Keratinocyte (primary cell): ENCODE measurements at regions not wholly inside any gene's neighbourhood (a gene's known extent, or its start where the extent isn't known, plus 50 kb on each side); places are given as distances from the start of the nearest gene placed in this dataset.

Experiments
- DNase-seq: peaks from one replicate; pipeline ENCODE4 v3.0.0-alpha.2; 2011; ENCODE audit warnings: low read depth, missing footprints, low spot score
- FAIRE-seq: peaks from 2 replicates; lab custom pipeline; 2011; peaks lifted over from hg19 to GRCh38; lab: Jason Lieb, UNC
- H2AFZ ChIP-seq: 2 replicates; pipeline ENCODE4 v1.6.0; 2012; ENCODE audit warnings: low read length, control low read depth, inconsistent platforms; ENCODE audit not compliant: control insufficient read depth
- H3K27ac ChIP-seq: 2 replicates; pipeline ENCODE4 v1.5.1; 2011; ENCODE audit warnings: low read length; ENCODE audit not compliant: control insufficient read depth, insufficient read depth
- H3K27me3 ChIP-seq: 3 replicates; pipeline ENCODE4 v1.6.0; 2011; ENCODE audit warnings: low read length; ENCODE audit not compliant: control insufficient read depth, insufficient read depth; ENCODE audit errors: extremely low read depth
- H3K36me3 ChIP-seq, 2 experiments: 2 replicates in 1 of 2; 3 replicates in 1 of 2; pipeline ENCODE4 v1.5.1; 2011; ENCODE audit warnings: low read length in 2 of 2, mild to moderate bottlenecking in 1 of 2; ENCODE audit not compliant: control insufficient read depth in 2 of 2, insufficient read depth in 2 of 2; ENCODE audit errors: extremely low read depth in 1 of 2
- H3K4me1 ChIP-seq: 3 replicates; pipeline ENCODE4 v1.5.1; 2011; ENCODE audit warnings: low read length; ENCODE audit not compliant: control insufficient read depth, insufficient read depth; ENCODE audit errors: extremely low read depth
- H3K4me2 ChIP-seq: 3 replicates; pipeline ENCODE4 v1.6.0; 2011; ENCODE audit warnings: low read depth, low read length; ENCODE audit not compliant: control insufficient read depth, insufficient read depth; ENCODE audit errors: extremely low read depth
- H3K4me3 ChIP-seq, 3 experiments: fragments of 200-600 bp in 1 of 3; sonication (generic) in 1 of 3; 2 replicates in 2 of 3; 3 replicates in 1 of 3; pipeline ENCODE4 v1.5.1; 2011 to 2016; ENCODE audit warnings: low read length in 3 of 3, mild to moderate bottlenecking in 3 of 3, control low read depth in 2 of 3, inconsistent platforms in 1 of 3, low read depth in 1 of 3, mixed read lengths in 1 of 3, mixed run types in 1 of 3, moderate library complexity in 1 of 3; ENCODE audit not compliant: control insufficient read depth in 2 of 3, insufficient read depth in 2 of 3; ENCODE audit errors: extremely low read depth in 1 of 3
- H3K79me2 ChIP-seq: 2 replicates; pipeline ENCODE4 v1.6.0; 2012; ENCODE audit warnings: low read length; ENCODE audit not compliant: control insufficient read depth, insufficient read depth
- H3K9ac ChIP-seq: 3 replicates; pipeline ENCODE4 v1.6.0; 2011; ENCODE audit warnings: low read length; ENCODE audit not compliant: control insufficient read depth, insufficient read depth; ENCODE audit errors: extremely low read depth
- H3K9me1 ChIP-seq: 3 replicates; pipeline ENCODE4 v1.6.0; 2011; ENCODE audit warnings: low read length; ENCODE audit not compliant: control insufficient read depth, insufficient read depth; ENCODE audit errors: extremely low read depth
- H3K9me3 ChIP-seq: 2 replicates; pipeline ENCODE4 v1.5.1; 2012; ENCODE audit warnings: low read depth, low read length; ENCODE audit not compliant: control insufficient read depth
- H4K20me1 ChIP-seq: 3 replicates; pipeline ENCODE4 v1.6.0; 2011; ENCODE audit warnings: low read length; ENCODE audit not compliant: control insufficient read depth, insufficient read depth; ENCODE audit errors: extremely low read depth
- CTCF ChIP-seq, 3 experiments: IDR thresholded peaks in 1 of 3; conservative IDR thresholded peaks in 1 of 3; optimal IDR thresholded peaks in 1 of 3; 2 replicates in 2 of 3; 3 replicates in 1 of 3; pipeline versions ENCODE3 to v1.5.1; 2011; ENCODE audit warnings: low read length in 3 of 3, mild to moderate bottlenecking in 3 of 3, moderate library complexity in 2 of 3, control low read depth in 1 of 3, inconsistent platforms in 1 of 3; ENCODE audit not compliant: insufficient read depth in 2 of 3; ENCODE audit errors: extremely low read depth in 1 of 3
- EZH2 ChIP-seq: IDR thresholded peaks from one replicate; pipeline ENCODE4 v1.6.1; 2012; ENCODE audit warnings: inconsistent platforms, mild to moderate bottlenecking, low read length, moderate library complexity
- dilution Hi-C: fragments of 300-500 bp; cut with MboI; formaldehyde crosslinking; loops from one replicate; pipeline ENCODE4 v1.7.0; 2020; ENCODE audit warnings: low sequenced_read_pairs; ENCODE audit not compliant: extremely low pct_ligation_motif_present

DNA sequence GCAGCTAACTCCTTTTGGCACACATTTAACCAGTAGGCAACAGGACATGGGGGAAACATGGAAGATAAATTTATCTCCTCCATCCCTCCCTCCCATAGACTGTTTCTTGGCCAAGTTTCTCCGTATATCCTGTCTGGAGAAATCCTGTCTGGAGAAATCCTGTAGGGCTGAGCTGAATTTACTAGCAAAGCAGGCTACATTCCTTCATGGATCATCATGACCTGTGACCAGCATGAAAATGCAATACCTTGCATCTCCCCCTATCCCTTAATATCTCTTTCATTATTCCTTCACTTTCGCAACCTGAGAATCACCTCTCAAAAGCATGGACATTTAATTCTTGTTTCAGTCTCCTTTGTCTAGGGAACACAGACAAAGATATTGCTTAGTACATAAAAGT is 379.1 kb downstream of the PSAT1 start:
- DNase-seq (no peak), FAIRE-seq (no peak)
- Histone ChIP-seq H3K9me1 (no peaks in the 10 kb centered on the region), H2AFZ (no peak overlapping the region), H3K4me3 (no peak overlapping the region), H3K36me3 (no peaks in the 10 kb centered on the region), H3K9me3 (no peaks in the 10 kb centered on the region), H3K9ac (no peak overlapping the region), H3K79me2 (no peaks in the 10 kb centered on the region), H4K20me1 (no peaks in the 10 kb centered on the region), H3K4me1 (no peaks in the 10 kb centered on the region), H3K27me3 (no peaks in the 10 kb centered on the region), H3K4me2 (no peak overlapping the region), H3K27ac (no peak overlapping the region)
- TF ChIP-seq CTCF (optimal IDR thresholded peaks at IDR 0.05 in 1 of 3, IDR thresholded peaks at IDR 0.05 in 1 of 3, conservative IDR thresholded peaks at IDR 0.05 in 1 of 3; ENCODE audit: extremely low read depth in 1 of 3, insufficient read depth in 2 of 3, low read length in 3 of 3), result no peak
- TF ChIP-seq EZH2, result no peak
- dilution Hi-C loops, result no loop called here

DNA sequence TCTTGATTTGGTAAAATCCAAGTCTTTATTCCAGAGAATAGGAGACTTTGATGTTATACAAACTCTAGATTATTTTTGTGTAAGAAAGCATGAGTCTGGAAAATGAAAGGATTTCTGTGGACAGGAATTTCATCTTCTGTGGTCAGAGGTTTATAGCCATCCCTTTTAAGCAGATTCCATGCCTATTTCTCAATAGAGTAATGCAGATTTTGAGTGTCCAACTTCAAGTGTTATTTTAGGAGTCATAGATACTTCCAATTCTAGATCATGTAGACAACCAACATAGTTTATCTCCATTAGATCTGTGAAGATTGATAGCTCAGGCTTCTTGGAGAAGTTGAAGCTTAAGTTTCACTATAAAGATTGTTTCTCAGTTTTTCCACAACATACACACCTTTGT is 379.7 kb downstream of the PSAT1 start:
- dilution Hi-C loops, result no loop called here
- no peaks in the 10 kb centered on the region for H3K9me1 ChIP-seq
- FAIRE-seq (no peak), DNase-seq (no peak)
- H2AFZ ChIP-seq, result no peak overlapping the region
- H3K9me3 ChIP-seq, result no peaks in the 10 kb centered on the region
- no peak overlapping the region for H3K27ac ChIP-seq
- H3K4me1 ChIP-seq, result no peaks in the 10 kb centered on the region
- no peak overlapping the region for H3K9ac ChIP-seq
- no peaks in the 10 kb centered on the region for H3K36me3 ChIP-seq
- H4K20me1 ChIP-seq, result no peaks in the 10 kb centered on the region
- no peak overlapping the region for H3K4me3 ChIP-seq
- H3K4me2 ChIP-seq, result no peak overlapping the region
- no peak for TF ChIP-seq EZH2
- TF ChIP-seq CTCF (optimal IDR thresholded peaks at IDR 0.05 in 1 of 3, IDR thresholded peaks at IDR 0.05 in 1 of 3, conservative IDR thresholded peaks at IDR 0.05 in 1 of 3; ENCODE audit: extremely low read depth in 1 of 3, insufficient read depth in 2 of 3, low read length in 3 of 3), result no peak
- H3K79me2 ChIP-seq, result no peaks in the 10 kb centered on the region
- H3K27me3 ChIP-seq, result no peaks in the 10 kb centered on the region
